NCI-H226 (cell line): ENCODE measurements at regions not wholly inside any gene's neighbourhood (a gene's known extent, or its start where the extent isn't known, plus 50 kb on each side); places are given as distances from the start of the nearest gene placed in this dataset.

Experiments used
- DNase-seq: peaks from one replicate; pipeline ENCODE4 v3.0.0-alpha.2; 2015

DNA sequence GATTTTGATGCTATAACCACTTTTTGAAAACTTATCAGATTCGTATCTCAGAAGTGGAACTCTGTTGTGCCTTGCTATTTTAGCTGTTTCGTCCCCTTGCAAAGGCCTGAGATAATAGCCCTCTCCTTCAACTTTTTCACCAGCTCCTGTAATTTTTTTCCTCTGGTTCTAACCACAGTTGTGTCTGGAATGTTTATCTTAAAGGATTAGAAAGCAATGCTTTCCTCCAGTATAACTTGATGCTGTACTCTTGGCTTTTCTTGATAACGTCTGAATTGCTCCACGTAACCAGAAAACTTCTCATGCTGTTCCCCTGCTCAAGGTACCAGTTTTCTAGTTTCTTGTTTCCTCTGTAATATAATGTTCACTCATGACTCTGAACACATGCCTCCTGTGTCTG, 209.4 kb downstream of the DTWD2 start:
- DNase-seq = no peak

DNA sequence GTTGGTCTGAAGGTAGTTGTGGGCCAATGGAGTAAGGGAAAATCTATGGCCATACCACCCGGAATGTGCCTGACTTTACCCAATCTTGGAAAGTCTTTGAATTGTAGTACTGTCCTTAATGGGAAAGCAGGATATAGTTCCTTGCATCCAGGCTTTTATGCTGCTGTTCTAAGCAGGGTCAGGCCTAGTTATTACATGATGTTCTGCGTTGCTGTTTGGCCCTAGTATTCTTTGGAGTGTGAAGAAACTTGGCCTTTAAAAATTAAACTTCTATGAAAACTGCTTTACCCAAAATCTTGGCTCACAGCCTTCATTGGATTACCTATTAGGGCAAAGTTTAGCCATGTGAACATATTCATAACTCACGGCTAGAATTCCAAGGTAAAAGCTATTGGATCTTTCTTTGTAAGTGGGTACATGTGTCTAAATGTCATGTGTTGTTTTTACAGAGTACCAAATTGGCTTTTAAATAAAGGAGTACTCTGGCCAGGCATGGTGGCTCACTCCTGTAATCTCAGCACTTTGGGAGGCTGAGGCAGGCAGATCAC, 211.1 kb downstream of the DTWD2 start:
- DNase-seq = no peak

DNA sequence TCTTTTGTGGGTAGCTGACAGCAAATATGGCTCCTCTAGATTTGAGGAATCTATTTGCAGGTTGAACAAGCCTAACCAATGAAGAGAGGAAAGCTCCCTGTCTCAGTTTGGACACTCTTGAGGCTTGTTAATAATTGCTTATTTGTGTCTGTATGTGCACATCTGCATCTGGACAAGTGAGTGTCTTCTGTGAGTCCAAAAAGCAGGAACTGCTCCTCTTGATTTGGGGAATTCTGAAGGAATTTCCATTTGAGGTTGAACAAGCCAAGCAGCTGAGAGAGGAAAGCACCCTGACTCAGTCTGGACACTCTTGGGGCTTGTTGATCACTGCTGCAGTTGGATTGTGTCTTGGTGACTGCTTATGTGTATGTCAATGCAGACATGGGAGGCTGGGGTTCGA, 211.6 kb downstream of the DTWD2 start:
- DNase-seq = no peak

DNA sequence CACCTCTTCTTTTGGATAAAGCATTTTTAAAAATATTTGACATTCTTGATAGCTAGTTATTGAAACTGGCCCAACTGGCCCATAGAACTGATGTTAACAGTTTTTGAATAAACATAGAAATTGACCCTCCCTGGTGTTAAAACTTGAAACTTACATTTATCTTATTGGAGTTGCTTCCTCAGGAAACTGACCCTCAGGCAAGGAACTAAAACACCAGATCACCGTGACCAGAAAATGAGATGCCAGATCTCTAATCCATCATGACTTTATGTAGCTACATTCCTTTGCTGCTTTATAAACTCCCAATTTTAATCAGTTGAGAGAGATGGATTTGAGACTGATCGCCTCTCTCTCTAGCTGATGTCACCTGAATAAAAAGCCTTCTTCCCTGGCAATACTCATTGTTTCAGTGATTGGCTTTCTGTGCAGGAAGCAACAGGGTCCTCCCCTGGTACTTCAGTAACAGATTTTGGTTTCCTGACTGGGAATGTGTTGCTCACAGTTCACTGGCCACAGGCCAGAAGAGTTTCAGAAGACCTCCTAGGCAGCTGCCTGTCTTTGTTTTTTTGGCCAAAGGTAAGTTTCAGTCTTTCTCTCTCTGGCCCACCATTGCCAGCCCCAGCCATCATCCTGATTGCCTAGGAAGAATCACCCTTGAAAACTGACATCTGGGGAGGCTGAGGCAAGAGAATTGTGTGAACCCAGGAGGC, 212.4 kb downstream of the DTWD2 start:
- DNase-seq = no peak

DNA sequence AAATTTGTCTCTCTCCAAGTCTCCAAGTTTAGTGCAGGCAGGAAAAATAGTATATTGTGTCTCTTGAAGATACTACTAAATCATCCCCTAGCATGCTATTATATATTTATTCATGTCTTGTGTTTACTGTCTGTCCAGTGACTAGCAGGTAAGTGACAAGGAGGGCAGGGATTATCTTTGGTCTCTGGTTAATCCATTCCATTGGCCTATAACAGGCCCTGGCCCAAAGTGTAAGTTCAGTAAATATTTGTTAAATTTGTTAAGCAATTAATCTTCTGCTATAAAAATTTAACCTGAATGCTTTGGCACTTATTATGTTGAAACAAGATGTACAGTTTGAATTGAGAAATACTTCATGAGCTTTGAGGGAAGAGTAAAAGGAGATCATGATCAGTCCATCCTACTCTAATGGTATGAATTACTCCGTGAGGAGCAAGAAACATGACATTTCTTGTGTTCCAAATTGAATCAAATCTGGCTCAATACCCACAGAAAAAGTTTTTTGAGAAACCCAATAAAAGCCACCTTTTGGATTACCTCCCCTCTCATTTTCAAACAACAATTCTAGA, 219.7 kb downstream of the DTWD2 start:
- no peak for DNase-seq

DNA sequence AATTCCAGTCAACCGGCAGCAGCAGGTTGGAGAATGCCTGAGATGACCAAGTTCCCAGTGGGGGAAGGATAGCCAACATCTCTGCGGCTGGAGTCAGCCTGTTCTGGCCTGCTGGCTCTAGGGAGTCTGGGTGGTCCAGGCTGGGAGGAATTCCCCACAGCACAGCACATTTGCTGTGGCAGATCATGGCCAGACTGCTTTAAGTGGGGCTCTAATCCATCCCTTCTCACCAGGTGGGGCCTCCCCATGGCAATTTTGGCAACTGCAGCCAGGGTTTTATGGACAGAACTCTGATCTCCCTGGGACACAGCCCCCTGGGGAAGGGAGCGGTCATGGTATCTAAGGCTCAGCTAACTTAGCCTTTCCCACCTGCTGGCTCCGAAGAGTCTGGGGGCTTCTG, 226.1 kb downstream of the DTWD2 start:
- no peak for DNase-seq

DNA sequence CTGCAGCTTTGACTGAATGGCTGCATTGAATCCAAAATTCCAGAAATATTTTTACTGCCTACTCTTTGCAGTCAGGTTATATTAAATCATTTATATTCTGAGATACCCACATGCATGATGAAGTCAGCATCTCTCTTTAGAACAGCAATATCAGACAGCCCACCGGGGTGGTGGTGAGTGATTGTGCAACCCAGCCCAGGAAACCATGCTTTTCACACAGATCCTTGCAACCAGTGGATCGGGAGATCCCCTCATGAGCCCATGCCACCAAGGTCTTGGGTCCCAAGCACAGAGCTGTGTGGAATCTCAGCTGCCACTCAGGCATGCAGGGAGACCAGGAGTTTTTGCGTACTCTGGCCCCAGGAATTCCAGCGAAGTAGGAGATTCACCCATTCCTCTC, 226.5 kb downstream of the DTWD2 start:
- no peak for DNase-seq

DNA sequence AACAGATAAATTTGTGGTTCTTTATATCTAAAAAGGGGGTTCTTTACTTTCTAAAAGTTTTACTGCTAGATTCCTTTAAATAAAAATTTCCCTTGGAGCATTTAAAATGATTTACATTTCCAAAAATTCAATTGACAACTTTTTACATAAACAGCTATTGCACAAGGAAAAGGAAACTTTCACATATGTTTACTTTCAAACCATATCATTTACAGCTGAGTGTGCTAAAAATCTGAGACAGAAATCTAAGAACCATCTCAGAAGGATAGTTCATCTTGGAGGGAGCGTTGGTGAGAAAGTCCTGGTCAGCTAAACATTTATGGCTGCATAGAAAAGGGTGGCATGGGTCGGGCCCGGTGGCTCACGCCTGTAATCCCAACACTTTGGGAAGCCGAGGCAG, 235.4 kb downstream of the DTWD2 start:
- DNase-seq = no peak

DNA sequence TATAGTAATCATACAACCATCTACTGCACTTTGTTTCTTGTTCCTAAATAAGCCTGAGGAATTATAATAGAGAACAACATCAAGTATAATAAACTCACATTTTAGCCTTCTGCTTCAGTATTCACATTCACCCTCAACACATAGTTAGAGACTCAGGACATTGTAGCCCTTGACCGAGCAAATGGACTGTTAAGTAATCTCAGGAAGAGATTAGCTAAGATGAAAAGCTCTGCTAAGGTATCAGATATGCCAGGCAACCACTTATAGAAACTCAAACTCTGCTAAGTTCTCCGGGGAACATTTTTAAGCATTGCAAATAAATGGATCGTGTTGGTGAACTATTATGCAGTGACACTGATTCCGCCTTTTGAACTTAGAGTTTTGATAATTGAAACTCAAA, 252.0 kb downstream of the DTWD2 start:
- DNase-seq = no peak

DNA sequence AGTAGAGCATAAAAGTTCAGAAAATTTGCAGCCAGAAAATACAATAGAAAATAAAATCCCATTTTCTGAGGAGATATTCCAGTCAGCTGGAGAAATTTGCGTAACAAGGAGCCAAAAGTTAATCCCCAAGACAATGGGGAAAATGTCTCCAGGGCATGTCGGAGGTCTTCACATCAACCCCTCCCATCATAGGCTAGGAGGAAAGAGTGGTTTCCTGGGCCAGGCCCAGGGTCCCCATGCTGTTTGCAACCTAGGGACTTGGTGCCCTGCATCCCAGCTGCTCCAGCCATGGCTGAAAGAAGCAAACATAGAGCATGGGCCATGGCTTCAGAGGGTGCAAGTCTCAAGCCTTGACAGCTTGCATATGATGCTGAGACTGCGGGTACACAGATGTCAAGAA, 255.0 kb downstream of the DTWD2 start:
- DNase-seq = no peak

DNA sequence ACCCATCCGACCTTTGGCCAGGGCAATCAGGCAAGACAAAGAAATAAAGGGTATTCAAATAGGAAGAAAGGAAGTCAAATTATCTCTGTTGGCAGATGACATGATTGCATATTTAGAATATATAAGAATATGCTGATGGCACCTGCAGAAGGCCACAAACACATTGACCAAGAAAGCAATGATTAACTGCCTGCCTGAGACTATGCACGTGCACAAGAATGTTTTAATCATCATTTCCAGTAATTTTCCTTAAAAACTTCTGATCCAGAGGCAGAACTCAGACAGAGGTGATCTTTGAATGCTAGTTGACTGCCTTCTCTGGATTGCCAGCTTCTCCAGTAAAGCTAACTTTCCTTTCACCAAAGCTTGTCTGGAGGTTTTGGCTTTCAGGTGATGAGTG, 260.2 kb downstream of the DTWD2 start:
- DNase-seq = no peak

DNA sequence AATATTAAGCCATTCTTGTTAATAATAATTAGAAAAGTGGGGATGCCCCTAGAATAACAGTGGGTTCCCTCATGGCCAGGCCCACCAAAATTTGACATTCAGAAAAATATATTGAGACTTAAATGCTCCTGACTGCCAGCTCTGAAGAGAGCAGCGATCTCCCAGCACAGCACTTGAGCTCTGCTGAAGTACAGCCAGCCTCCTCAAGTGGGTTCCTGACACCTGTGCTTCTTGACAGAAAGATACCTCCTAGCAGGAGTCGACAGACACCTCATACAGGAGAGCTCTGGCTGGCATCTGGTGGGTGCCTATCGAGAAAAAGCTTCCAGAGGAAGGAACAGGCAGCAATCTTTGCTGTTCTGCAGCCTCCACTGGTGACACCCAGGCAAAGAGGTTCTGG, 261.5 kb downstream of the DTWD2 start:
- DNase-seq = no peak

DNA sequence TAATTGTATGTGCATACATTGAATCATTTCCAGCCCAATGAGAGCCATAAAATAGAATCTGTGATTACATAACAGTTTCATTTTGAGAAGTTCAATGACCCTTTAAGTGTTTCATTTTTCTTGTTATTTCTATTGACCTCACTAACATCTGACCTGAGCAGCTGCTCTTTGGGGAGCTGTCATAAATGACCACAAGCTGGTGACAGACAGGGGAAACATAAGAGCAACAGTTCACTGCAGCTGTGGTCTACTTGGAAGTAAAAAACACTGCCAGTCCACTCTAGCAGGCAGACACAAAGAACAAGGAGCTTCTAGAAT, 265.4 kb downstream of the DTWD2 start:
- no peak for DNase-seq

DNA sequence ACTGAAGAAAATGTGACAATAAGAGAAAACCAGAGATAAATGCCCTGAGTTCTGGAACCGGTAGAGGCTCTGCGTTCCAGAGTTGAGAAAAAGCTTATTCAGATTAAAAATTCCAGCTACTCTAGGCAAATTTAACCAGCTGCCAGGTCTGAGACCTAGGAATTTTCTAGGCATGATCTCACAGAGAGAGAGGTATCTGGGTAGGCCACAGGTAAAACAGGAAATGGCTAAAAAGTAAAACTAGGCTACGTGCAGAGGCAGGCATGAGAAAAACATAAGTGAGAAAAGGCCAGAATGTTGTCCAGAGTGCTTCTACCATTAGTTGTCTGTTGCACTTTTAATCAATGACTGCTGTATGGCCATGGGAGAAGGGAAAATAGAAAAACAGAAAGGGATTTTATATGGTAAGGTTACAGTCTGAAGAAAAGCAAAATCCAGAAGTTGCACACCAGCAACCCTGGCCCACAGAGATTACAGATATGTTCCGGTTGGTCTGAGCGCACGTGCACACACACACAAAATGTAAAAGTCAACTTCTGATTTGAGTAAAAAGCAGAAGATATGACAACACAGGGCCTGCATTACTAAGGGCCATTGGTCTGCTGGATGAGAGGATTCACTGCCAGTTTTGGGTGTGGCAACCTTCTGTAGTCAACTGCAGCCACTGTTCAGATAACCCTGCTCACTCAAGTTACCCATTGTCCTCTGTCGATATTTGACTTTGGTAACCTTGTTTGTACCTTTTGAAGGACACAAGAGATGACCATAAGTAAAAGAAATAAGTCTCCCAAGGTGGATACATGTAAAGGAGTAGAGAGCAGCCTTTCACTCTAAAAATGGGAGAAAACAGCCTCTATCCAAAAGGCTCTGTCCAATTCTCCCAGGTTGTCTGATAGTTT, 266.0 kb downstream of the DTWD2 start:
- DNase-seq = no peak

DNA sequence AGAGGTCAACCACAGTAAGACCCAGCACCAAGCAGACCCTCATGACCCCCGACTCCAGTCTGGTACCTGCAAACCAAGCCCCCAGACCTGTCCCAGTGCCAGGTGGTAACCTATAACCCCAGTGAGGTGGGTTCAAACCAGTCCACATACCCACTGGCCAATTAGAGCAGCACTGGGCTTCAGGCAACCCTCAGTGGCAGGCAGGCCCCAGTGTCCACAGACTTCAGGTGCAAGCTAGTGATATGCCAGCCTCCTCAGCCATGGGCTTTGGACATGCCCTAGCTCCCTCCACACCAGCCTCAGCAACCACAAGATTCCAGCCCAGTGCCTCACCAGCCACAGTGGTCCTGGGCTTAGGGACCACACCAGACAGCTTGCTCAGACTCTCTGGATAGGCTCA, 276.6 kb downstream of the DTWD2 start:
- DNase-seq = no peak

DNA sequence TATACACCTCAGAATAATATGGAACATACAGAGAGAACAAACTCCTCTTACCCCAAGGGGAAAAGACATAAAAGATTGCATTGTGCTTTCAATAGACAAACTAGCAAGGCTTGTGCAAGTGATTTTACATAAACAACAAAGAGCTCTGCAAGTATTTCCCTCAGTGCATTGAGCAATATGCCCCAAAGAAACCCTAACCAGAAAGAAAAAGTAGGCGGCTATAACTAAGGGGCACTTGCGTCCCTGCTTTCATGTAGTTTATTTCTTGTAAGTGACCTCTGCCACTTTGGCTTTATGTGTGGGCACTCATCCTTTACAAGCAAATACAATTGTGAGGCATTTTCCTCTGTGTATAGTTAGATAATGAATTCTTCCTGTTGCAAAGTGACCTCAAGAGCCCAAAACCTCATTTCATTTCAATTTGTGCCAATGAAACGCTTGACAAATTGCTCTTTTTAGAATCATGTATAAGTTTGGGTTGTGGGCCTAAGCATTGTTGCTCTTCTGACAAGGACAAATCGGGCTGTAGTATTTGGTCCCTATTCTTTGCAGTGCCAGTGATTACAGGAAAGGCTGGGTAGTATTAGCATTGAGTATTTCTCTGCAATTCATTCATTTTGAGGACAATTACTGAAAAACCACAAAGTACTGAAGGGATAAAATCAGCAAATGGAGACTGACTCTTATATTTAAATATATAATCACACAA, 282.2 kb downstream of the DTWD2 start:
- DNase-seq = no peak

DNA sequence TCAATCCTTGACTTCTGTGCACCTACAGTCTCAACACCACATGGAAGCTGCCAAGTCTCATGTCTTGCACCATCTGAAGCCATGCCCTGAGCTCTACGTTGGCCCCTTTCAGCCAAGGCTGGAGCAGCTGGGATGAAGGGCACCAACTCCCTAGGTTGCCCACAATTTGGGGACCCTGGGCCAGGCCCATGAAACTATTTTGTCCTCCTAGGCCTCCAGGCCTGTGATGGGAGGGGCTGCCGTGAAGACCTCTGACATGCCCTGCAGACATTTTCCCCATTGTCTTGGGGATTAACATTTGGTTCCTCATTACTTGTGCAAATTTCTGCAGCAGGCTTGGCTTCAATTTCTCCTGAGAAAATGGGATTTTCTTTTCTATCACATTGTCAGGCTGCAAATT, 285.1 kb downstream of the DTWD2 start:
- DNase-seq = no peak

DNA sequence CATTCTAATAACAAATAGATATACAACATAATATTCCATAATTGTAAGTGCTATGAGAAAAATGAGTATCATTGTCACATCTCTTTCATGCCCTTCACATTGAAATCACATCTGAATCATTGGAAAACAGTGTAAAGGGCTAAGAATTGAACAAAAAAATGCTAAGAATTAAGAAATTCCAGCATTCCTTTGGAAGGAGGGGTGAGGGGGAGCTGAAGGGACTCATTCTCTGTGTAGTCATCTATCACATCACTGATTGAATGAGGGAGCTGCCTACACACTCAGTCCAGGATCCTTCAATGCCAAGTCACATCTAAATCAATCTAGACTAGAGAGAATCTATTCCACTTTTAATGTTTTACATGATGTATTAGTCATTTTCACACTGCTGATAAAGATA, 286.6 kb downstream of the DTWD2 start:
- DNase-seq = no peak

DNA sequence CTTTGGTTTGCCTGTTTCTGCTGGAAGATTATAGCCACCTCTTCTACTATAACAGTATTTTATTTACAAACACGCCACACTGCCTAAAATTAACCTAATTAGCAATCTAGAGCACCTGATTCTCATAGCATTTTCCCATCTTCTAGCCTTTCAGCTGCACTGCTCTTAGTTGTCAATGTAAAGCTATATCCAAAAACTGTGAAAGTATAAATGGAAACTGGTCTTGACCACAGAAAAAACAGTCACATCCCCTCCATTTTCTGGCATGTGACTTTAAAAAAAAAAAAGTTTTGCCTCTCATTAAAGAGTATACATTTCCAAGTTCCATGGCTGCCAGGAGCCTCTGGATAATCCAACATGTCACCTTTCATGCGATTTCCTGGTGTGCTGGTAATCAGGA, 287.8 kb downstream of the DTWD2 start:
- no peak for DNase-seq

DNA sequence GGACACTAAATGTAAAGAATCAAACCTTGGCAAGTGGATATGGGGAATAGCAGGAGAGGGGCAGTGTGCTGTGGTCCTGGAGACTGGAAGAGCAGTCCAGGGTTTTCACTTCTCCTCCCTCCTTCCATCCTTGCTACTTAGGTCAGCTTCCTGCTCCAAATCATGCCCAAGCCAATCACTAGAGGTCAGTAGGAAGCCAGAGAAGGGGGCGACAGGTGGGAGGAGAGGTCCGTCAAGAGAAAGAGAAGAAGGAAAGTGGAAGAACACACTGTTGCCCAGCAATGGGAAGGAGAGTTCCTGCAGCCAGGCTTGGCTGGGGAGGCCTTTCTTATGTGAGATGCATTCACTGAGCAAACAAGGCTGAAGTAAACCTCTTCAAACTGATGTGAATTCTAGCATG, 289.6 kb downstream of the DTWD2 start:
- DNase-seq = no peak

DNA sequence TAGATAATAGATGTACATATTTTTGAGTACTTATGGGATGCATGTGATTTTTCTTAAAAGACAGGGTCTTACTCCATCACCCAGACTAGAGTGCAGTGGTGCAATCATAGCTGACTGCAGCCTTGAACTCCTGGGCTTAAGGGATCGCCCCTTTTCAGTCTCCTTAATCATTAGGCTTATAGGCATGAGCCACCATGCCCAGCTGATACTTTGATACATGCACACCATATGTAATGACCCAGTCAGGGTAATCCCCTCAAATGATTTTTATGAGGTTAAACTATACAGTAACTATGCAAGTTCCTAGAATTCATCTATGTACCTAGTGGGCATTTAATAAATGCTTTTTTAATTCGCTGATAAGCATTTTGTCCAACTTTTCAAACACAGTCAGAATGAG, 292.3 kb downstream of the DTWD2 start:
- DNase-seq = no peak

DNA sequence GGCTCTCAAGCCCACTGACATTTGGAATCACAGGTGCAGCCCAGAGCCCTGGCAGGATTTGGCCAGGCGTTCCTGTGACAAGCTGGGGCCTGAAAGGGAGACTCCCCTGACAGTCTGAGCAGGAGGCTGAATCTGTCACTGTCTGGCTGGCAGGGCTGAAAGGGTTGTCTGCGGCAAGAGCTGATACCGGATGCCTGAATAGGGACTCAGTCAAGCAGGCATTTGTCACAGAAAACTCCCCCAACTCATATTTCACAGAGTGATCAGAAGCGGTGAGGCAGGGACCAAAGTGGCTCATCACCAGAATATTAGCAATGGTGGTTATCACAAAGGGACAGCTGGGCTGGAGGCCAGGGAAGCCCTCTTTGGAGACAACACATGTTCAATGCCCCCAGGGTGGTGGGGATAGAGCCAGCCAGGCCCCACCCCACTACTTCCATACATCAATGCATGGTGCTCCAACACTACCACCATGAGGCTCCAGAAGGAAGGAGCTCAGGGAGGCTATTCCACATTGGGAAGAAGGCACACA, 295.5 kb downstream of the DTWD2 start:
- no peak for DNase-seq
